Inferior parietal cortex (tissue), 1 donor: ENCODE measurements at regions not wholly inside any gene's neighbourhood (a gene's known extent, or its start where the extent isn't known, plus 50 kb on each side); places are given as distances from the start of the nearest gene placed in this dataset.

Experiments
- DNase-seq: peaks from one replicate; pipeline ENCODE4 v3.0.0-alpha.2; 2016; ENCODE audit errors: extremely low spot score

DNA sequence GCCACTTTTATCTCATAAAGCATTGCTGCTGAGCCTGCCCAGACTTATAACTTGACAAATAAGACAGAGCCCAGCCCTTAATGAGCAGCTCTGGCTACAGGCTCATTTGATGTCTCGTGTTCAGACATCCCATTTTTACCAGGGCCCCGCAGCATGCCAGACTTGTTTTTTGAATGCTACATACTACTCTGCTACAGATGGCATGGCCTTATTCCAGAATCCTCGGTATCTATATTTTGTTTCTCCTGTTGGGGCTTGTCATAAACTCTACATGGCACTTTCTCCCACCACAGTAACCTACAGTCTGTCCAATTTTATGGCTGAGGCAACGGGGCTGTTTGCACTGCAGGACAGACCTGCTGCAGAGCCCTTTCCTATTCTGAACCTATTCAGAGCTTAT lies 179.0 kb upstream of the DDX18 start:
- DNase-seq: no peak

GRCh38 chr2:117639401-117639800 lies 175.1 kb upstream of the DDX18 start:
- DNase-seq: no peak

DNA sequence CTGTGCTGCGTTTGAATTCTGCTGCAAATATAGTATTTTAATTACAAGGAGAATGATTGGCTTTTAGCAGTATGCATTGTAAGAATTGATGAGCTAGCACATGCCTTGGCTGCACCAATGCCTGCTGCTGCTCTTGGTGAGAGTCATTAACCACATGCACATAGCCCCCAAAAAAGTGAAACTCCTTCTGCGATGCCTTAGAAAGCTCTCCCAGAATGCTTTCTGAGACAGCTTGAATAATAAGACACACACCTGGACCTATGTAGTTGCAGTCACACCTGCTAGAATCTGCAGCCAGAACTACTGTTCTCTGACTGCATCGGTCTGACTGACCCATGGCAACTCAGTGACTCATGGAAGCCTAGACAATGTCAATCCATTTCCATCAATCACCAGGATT lies 170.1 kb upstream of the DDX18 start:
- DNase-seq: no peak

- no peak for DNase-seq
Observed at GRCh38 chr2:117645458-117645857, 169.0 kb upstream of the DDX18 start.

GRCh38 chr2:117646099-117646498 lies 168.4 kb upstream of the DDX18 start:
- no peak for DNase-seq

GRCh38 chr2:117646872-117647271 lies 167.6 kb upstream of the DDX18 start:
- no peak for DNase-seq

DNA sequence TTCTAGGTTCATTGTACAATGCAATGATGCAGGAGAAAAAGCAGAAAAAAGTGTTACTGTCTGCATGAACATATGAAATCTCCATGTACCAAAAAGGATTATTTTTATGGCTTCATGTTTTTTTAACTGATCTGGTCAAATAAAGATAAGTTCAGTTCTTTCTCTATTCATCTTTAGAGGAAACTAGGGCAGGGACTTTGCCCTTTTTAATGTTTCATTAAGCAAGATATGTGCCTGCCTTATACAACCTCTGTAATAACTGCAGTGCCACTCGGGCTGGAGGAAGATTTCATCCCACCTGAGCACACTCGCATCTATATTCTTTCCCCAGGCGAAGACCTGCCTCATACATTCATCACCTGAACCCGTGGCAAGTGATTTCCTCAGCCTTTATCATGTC lies 157.9 kb upstream of the DDX18 start:
- DNase-seq: no peak

- DNase-seq: no peak
Observed at GRCh38 chr2:117661619-117662018, 152.9 kb upstream of the DDX18 start.

DNA sequence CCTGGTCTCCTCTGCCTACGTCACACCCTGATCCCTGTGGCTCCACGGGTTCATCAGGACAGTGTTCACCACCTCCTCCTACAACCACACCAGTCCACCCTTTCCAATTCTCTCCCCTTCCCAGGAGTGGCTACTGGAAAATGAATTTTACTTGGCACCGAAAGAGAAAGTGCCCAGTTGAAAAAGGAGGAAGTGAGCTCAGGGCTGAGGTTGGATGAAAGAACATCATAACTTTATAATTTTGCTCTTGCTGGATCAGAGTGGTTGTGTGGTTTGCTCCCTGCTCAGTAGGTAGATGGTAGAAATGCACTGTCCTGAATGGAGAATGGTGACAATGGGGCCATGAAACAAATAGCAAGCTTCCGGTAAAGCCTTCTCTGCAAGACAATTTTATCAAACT lies 140.3 kb upstream of the DDX18 start:
- DNase-seq: no peak

DNA sequence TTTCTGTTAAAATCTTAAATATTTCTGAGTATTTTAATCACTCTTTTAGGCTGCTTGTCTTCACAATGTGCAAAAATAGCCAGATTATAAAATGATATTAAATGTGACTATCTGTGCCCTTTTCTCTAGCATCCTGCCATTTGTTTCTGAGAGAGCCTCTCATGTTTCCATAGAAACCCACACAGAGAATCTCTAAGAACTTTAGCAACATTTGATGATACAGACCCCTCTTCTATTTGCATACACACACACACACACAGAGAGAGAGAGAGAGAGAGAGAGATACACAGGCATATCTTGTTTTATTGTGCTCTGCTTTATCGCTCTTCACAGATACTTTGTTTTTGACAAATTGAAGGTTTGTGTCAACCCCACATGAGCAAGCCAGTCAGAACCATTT lies 134.5 kb upstream of the DDX18 start:
- no peak for DNase-seq

DNA sequence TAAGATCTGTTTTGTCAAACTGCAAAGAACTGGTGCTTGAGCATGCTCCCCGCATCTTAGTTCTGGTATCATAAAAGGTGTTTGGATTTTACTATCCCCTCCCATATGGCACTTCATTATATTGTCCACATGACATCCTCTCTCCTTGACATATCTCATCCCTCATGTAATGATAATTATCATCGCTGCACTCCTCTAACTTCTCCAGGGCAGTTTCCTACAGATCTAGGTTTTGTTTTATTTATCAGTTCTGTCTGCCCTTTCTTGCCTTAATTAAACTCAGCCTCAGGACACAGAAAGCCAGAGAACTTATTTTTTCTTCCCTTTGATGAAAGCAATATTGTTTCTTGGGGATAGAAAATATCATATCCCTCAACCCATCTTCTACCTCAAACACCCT lies 129.6 kb upstream of the DDX18 start:
- DNase-seq: no peak

GRCh38 chr2:117686699-117687098 lies 127.8 kb upstream of the DDX18 start:
- no peak for DNase-seq

GRCh38 chr2:117691595-117691994 lies 122.9 kb upstream of the DDX18 start:
- DNase-seq: no peak

DNA sequence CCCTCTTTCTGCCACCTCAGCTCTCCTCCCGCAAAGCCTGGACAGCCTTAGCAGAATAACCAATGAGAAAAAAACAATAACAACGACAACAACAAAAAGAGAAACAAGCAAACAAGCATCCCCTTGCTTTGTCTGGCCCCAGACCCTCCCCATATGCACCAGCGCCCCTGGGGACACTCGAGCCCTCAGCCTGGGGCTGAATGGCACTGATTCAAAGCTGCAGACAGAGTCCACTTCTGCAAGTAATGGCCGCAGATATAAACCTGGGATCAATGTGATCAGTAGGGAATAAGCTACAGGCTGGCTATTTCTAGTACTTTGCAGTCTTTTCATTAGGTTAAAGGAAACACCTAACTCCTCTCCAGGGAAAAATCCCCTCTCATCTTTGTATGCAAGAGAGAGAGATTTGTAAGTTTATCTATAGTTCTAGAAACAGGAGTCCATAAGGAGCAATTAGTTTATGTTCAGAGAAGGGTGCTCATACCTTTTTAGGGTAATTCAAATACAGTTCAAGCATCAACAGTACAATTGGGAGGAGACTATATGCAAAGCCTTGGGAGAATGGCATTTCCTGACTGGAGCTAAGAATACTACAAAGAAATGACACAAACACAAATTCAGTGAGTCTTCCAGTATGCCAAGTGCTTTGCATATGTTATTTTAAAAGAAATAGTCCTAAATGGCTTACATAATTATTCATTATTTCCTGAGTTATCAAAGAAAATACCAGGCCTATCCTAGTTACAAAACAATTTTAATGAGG lies 122.3 kb upstream of the DDX18 start:
- DNase-seq: no peak

GRCh38 chr2:117693154-117693553 lies 121.3 kb upstream of the DDX18 start:
- no peak for DNase-seq

DNA sequence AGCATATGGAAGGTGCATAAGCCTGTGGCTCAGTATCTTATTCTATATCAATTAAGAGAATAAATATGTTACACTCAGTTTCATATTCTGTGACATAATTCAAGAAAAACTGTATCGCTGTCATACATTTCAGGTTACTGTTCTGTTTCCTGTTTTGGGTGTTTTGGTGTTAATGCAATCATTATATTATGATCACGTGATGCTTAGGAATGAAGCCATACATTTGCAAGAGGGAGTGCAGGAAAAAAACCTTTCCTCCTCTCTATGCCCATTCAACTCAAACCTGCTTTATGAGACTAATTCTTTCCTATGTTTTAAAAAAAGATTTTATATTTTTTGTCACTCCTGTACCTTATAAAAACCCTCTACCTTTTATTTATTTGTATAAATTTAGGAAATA lies 120.8 kb upstream of the DDX18 start:
- DNase-seq: no peak

- DNase-seq: no peak
Observed at GRCh38 chr2:117698287-117698686, 116.2 kb upstream of the DDX18 start.

- no peak for DNase-seq
Observed at GRCh38 chr2:117698819-117699218, 115.7 kb upstream of the DDX18 start.

GRCh38 chr2:117700471-117700870 lies 114.0 kb upstream of the DDX18 start:
- DNase-seq: peak; percentile 25

DNA sequence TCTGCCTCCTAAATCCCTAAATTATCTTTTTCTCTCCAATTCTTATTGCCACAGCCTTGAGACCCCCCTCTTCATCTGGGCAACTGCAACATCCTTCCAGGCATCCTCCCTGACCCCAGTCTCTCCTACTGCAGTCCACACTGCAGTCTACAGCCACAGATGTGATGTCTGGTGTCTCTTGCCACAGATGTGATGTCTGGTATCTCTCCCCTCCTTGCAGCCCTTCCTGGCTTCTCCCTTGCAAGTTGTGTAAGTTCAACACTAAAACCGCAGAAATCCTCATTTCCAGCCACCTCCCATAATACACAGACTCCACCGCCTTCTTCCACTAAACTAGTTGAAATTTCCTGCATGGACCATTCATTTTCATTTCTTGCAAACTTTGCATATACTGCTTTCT lies 113.1 kb upstream of the DDX18 start:
- DNase-seq: no peak

DNA sequence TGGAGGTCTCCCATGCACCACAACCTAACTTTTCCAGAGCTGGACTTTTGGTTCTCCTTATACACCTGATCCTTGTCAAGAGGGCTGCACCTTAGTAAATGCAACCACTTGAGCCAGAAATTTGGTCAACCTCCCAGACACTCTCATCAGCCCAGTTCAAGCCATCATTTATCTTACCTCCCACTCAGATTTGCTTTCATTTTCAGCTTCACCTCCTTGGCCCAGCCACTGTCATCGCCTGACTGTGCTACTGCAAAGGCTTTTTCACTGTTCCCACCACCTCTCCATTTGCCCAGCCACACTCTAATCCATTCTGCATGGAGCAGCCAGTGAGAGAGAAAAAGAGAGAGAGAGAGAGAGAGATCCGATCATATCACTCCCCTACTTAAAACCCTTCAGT lies 112.4 kb upstream of the DDX18 start:
- DNase-seq: no peak

DNA sequence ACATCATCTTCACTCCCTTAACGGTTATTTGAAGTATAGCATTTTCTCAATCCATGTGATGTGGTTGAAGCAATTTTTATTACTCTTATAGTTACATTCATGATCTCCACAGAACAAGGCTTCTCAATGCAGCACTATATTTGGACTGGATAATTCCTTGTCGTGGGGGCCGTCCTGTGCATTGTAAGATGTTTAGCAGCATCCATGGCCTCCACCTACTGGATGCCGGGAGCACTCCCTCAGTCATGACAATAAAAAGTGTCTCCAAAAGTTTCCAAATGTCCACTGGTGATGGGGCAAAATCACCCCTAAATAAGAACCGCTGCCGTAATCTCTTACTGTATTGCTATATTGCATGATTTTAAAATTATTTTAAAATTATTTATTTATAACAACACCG lies 110.6 kb upstream of the DDX18 start:
- no peak for DNase-seq

- no peak for DNase-seq
Observed at GRCh38 chr2:117704818-117705217, 109.7 kb upstream of the DDX18 start.

GRCh38 chr2:117707874-117708273 lies 106.6 kb upstream of the DDX18 start:
- DNase-seq: no peak
